Activated CD4-positive, alpha-beta T cell treated with anti-CD3 and anti-CD28 coated beads for 24 hours (primary cell): ENCODE measurements at regions not wholly inside any gene's neighbourhood (a gene's known extent, or its start where the extent isn't known, plus 50 kb on each side); places are given as distances from the start of the nearest gene placed in this dataset.

Source experiments
- DNase-seq, 2 donors: peaks; one replicate each; pipeline ENCODE4 v3.0.0-alpha.2; 2020; ENCODE audit warnings: low read depth in 2 of 2

DNA sequence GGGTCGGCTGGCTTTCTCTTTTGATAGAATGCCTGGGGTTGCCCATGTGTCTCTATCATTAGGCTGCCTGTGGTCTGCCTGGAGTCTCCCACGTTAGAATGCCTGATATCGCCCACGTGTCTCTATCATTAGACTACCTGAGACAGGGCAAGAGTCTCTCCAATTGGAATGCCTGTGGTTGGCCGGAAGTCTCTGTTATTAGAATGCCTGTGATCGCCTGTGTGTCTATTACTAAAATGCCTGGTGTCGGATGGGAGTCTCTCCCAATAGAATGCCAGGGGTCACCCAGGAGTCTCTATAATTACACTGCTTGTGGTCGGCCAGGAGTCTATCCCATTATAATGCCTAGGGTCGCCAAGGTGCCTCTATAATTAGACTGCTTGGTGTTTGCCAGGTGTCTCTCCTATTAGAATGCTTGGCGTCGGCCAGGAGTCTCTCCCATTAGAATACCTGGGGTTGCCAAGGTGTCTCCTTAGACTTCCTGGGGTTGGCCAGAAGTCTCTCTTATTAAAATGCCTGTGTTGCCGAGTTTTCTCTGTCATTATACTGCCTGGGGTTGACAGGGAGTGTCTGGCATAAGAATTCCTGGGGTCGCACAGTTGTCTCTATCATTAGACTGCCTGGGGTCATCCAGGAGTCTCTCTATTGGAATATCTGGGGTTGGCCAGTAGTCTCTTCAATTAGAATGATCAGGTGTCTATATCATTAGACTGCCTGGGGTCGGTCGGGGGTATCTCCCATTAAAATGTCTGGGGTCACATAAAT is 2272.8 kb downstream of the TP53TG3F start:
- no peak for DNase-seq

DNA sequence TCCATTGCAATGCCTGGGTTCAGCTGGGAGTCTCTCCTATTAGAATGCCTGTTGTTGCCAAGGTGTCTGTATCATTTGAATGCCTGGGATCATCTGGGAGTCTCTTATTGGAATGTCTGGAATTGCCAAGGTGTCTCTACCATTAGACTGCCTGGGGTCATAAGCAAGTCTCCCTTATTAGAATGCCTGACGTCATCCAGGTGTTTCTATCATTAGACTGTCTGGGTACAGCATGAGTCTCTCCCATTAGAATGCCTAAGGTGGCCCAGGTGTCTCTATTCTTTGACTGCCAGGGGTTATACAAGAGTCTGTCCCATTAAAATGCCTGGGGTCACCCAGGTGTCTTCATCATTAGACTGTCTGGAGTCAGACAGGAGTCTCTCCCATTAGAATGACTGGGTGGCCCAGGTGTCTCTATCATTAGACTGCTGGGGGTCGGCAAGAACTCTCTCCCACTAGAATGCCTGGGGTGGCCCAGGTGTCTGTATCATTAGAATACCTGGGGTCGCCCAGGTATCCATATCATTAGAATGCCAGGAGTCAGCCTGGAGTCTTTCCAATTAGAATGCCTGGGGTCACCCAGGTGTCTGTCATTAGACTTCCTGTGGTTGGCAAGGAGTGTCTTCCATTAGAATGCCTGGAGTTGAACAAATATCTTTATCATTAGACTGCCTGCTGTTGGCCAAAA is 2274.0 kb downstream of the TP53TG3F start:
- DNase-seq = no peak

DNA sequence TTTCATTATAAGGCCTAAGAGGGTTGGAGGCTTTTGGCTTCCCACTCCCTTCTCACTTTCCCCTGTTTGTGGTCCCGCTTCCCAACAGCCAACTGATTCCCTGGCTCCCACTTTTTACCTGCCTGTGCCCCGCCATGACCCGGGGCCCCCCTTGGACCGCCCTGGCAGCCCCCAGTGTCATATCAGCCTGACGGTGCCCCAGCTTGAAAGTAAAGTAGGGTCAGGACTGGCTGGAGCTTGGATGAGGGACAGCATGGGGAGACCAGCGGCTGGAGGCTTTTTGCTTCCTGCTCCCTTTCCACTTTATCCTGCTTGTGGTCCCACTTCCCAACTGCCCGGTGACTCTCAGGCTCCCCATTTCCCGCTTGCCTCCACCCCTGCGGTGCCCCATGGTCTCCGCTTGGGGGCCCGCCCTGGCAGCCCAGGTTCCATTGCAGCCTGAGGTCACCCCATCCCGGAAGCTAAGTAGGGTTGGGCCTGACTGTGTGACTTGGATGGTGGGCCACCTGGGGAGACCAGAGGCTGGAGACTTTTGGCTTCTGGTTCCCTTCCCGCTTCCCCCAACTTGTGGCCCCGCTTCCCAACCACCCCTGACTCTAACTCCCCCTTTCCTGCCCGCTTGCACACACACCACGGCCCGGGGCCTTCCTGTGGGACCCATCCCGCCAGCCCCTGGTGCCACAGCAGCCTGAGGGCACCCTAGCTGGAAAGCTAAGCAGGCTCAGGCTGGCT is 2274.7 kb downstream of the TP53TG3F start:
- no peak for DNase-seq

- DNase-seq = no peak
Observed at GRCh38 chr16:35734728-35735402, 2275.5 kb downstream of the TP53TG3F start.

DNA sequence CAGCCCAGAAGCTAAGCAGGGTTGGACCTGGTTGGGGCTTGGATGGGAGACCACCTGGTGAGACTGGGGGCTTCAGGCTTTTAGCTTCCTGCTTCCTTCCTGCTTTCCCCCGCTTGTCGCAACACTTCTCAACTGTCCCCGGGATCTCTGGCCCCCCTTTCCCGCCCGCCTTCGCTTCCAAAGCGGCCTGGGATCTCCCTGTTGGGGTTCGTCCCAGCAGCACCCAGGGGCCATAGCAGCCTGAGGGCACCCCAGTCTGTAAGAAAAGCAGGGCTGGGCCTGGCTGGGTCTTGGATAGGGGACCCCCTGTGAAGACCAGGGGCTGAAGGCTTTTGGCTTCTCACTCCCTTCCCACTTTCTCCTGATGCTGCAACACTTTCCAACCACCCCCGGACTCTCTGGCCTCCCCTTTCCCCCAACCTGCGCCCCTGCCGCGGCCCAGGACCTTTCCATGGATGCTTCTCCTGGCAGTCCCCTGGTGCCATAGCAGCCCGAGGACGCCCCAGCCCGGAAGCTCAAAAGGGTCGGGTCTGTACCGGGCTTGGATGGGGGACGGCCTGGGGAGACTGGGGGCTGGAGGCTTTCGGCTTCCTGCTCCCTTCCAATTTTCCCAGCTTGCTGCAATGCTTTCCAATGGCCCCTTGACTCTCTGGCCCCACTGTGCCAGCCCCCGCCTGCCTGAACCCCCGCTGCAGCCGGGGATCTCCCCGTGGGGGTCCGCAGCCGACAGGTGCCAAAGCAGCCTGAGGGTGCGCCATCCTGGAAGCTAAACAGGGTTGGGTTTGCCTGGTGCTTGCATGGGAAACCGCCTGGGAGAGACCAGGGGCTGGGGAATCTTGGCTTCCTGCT is 2276.2 kb downstream of the TP53TG3F start:
- no peak for DNase-seq

GRCh38 chr16:35736546-35736945 is 2277.1 kb downstream of the TP53TG3F start:
- no peak for DNase-seq

GRCh38 chr16:35737076-35737475 is 2277.7 kb downstream of the TP53TG3F start:
- no peak for DNase-seq

GRCh38 chr16:35741546-35741945 is 2282.1 kb downstream of the TP53TG3F start:
- no peak for DNase-seq

DNA sequence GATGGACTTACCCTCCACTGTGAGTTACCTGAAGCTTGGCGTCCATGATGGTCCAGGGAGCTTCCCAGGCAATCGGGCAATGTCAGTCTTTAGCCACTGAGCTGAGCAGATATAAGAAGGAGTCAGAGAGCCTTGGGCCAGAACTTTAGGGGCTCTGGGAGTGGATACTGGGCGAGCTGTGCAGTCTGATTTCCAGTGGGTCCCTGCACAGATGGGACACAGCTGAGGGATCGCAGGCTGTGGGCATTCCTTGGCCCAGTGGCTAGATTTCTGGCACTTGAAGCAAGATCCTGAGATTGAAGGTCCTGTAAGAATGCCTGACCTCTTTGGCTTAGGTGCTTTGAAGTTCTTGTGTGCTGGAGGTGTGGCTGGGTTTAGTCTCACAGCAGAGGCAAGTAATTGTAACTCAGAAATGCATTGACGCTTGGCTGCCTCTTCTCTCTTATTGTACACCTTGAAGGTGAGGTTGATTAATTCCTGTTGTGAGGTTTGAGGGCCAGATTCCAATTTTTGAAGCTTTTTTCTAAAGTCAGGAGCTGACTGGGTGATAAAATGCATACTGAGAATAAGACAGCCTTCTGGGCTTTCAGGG is 2283.8 kb downstream of the TP53TG3F start:
- DNase-seq = no peak

GRCh38 chr16:35744084-35744483 is 2284.7 kb downstream of the TP53TG3F start:
- no peak for DNase-seq

- DNase-seq = no peak
Observed at GRCh38 chr16:35744726-35745125, 2285.3 kb downstream of the TP53TG3F start.

- no peak for DNase-seq
Observed at GRCh38 chr16:35745191-35745590, 2285.8 kb downstream of the TP53TG3F start.

- DNase-seq = no peak
Observed at GRCh38 chr16:35745821-35746248, 2286.4 kb downstream of the TP53TG3F start.

- DNase-seq = no peak
Observed at GRCh38 chr16:35746281-35746962, 2287.0 kb downstream of the TP53TG3F start.

GRCh38 chr16:35746963-35747657 is 2287.7 kb downstream of the TP53TG3F start:
- no peak for DNase-seq

DNA sequence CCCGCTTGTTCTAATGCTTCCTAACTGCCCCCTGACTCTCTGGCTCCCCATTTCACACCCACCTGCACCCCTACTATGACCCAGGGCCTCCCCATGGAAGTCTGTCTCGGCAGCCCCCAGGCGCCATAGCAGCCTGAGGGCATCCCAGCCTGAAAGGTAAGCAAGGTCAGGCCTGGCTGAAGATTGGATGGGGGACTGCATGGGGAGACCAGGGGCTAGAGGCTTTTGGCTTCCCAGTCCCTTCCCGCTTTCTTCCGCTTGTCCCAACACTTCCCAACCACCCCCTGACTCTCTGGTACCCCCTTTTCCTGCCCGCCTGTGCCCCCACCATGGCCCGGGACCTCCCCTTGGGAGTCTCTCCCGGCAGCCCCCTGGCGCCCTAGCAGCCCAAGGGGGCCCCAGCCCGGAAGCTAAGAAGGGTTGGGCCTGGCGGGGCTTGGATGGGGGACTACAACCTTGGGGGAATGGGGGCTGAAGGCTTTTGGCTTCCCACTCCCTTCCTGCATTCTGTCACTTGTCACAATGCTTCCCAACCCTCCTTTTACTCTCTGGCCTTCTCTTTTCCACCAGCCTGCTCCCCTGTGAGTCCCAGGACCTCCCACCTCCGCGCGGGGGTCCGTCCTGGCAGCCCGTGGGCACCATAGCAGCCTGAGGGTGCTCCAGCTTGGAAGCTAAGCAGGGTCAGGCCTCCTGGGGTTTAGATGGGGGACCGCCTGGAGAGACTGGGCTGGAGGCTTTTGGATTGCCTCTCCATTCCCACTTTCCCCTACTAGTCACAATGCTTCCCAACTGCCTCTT is 2288.4 kb downstream of the TP53TG3F start:
- DNase-seq = no peak

DNA sequence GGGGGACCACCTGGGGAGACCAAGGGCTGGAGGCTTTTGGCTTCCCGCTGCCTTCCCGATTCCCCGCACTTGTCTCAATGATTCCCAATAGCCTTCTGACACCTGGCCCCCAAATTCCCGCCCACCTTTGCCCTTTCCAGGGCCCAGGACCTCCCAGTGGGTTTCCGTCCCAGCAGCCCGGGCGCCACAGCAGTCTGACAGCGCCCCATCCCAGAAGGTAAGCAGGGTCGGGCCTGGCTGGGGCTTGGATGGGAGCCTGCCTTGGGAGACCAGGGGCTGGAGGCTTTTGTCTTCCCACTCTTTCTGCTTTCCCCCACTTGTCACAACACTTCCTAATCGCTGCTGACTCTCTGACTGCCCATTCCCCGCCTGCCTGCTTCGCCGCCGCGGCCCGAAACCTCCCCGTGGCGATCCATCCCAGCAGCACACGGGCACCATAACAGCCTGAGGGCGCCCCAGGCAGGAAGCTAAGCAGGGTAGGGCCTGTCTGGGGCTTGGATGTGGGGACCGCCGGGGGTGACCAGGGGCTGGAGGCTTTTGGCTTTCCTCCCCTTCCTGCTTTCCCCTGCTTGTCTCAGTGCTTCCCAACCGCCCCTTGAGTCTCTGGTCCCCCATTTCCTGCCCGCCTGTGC is 2289.3 kb downstream of the TP53TG3F start:
- DNase-seq = no peak
